NT2/D1 (cell line): ENCODE measurements at regions not wholly inside any gene's neighbourhood (a gene's known extent, or its start where the extent isn't known, plus 50 kb on each side); places are given as distances from the start of the nearest gene placed in this dataset.

Experiments used
- DNase-seq: peaks from one replicate; pipeline ENCODE4 v3.0.0-alpha.2; 2011; ENCODE audit warnings: low read depth, low spot score
- H3K27me3 ChIP-seq: 2 replicates; pipeline ENCODE4 v1.6.0; 2011; ENCODE audit warnings: mild to moderate bottlenecking; ENCODE audit not compliant: insufficient read length, insufficient read depth
- H3K36me3 ChIP-seq: 2 replicates; pipeline ENCODE4 v1.6.1; 2011; ENCODE audit warnings: mild to moderate bottlenecking, low read length, mixed read lengths; ENCODE audit not compliant: insufficient read depth, insufficient read length
- H3K4me1 ChIP-seq: 2 replicates; pipeline ENCODE4 v1.5.1; 2011; ENCODE audit not compliant: insufficient read depth, insufficient read length
- H3K4me3 ChIP-seq: 2 replicates; pipeline ENCODE4 v1.5.1; 2011; ENCODE audit warnings: low read depth; ENCODE audit not compliant: insufficient read length
- H3K9ac ChIP-seq: 2 replicates; pipeline ENCODE4 v1.6.0; 2011; ENCODE audit warnings: low read depth; ENCODE audit not compliant: insufficient read length
- H3K9me3 ChIP-seq: 2 replicates; pipeline ENCODE4 v1.5.1; 2011; ENCODE audit warnings: mild to moderate bottlenecking, low read length; ENCODE audit not compliant: insufficient read depth
- SUZ12 ChIP-seq: IDR thresholded peaks from 2 replicates; pipeline ENCODE4 v1.6.1; 2011; ENCODE audit not compliant: insufficient read length, insufficient read depth; ENCODE audit errors: extremely low read depth
- YY1 ChIP-seq: IDR thresholded peaks from 2 replicates; pipeline ENCODE4 v1.6.1; 2011; ENCODE audit not compliant: insufficient read length, insufficient read depth
- ZNF274 ChIP-seq: IDR thresholded peaks from 2 replicates; pipeline ENCODE4 v1.6.1; 2011; ENCODE audit warnings: mild to moderate bottlenecking, low read depth, low read length

- DNase-seq, result no peak
- TF ChIP-seq ZNF274, result no peak
- no peak for TF ChIP-seq YY1
- TF ChIP-seq SUZ12, result no peak
- Histone ChIP-seq H3K9ac (no peak overlapping the region), H3K4me3 (no peak overlapping the region), H3K9me3 (no peaks in the 10 kb centered on the region), H3K36me3 (no peaks in the 10 kb centered on the region), H3K27me3 (no peaks in the 10 kb centered on the region), H3K4me1 (no peaks in the 10 kb centered on the region)
Measured at GRCh38 chr2:107285621-107286299, 399.8 kb upstream of the ST6GAL2 start.

DNA sequence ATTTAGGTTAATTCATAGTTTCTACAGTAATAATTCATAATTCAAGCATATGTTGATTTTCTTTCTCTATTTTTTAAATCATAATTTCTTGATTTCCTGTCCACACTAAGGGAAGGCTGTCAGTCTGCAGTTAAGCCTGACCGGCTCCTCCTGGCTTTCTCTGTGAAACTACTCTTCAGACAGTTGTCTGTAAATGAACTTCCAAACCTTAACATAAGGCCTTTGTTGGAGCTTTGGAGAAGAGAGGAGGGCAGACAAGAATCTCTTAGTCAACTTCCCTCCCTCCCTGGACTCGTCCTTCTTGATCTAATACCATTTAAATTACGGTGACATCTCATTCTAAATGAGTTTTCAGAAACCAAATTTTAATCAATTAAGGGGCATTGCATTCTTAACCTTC lies 404.1 kb upstream of the ST6GAL2 start:
- no peaks in the 10 kb centered on the region for H3K36me3 ChIP-seq
- H3K9me3 ChIP-seq, result no peaks in the 10 kb centered on the region
- no peaks in the 10 kb centered on the region for H3K27me3 ChIP-seq
- H3K9ac ChIP-seq, result no peak overlapping the region
- TF ChIP-seq SUZ12 (no peak), ZNF274 (no peak), YY1 (no peak)
- no peak for DNase-seq
- H3K4me3 ChIP-seq, result no peak overlapping the region
- no peaks in the 10 kb centered on the region for H3K4me1 ChIP-seq

- TF ChIP-seq ZNF274, result no peak
- TF ChIP-seq SUZ12, result no peak
- no peak for TF ChIP-seq YY1
- Histone ChIP-seq H3K27me3 (no peaks in the 10 kb centered on the region), H3K4me3 (no peak overlapping the region), H3K9ac (no peak overlapping the region), H3K9me3 (peaks cover 5% of the 10 kb centered on the region; the same call in 1 of the 2 replicates), H3K4me1 (no peaks in the 10 kb centered on the region), H3K36me3 (no peaks in the 10 kb centered on the region)
- DNase-seq, result no peak
Measured at GRCh38 chr2:107303964-107304363, 418.0 kb upstream of the ST6GAL2 start.

DNA sequence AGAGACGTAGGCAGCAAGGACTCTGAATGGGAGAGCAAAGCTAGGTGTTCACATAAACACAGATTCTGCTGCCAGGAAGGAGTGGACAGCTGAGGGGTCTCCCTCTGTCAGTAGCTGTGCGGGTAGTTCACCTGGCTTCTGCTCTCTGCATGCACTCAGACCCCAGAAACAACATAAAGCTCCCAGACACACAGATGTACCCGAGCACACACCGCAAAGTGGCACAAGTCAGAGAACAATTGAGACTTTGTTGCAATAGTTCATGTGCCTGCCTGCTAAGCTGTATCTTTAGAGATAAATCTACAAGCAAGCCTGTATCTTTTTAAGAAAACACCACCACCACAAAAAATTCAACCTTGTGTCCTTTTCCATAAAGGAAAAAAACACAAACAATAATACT lies 420.0 kb upstream of the ST6GAL2 start:
- no peaks in the 10 kb centered on the region for H3K9me3 ChIP-seq
- TF ChIP-seq ZNF274, result no peak
- no peak for TF ChIP-seq SUZ12
- no peak for TF ChIP-seq YY1
- H3K4me1 ChIP-seq, result no peaks in the 10 kb centered on the region
- no peak overlapping the region for H3K9ac ChIP-seq
- no peak overlapping the region for H3K4me3 ChIP-seq
- DNase-seq, result no peak
- H3K27me3 ChIP-seq, result no peaks in the 10 kb centered on the region
- H3K36me3 ChIP-seq, result no peaks in the 10 kb centered on the region

GRCh38 chr2:107306881-107307280 lies 420.9 kb upstream of the ST6GAL2 start:
- Histone ChIP-seq H3K9ac (no peak overlapping the region), H3K36me3 (no peaks in the 10 kb centered on the region), H3K9me3 (no peaks in the 10 kb centered on the region), H3K4me3 (no peak overlapping the region), H3K4me1 (no peaks in the 10 kb centered on the region), H3K27me3 (no peaks in the 10 kb centered on the region)
- DNase-seq, result no peak
- TF ChIP-seq SUZ12, result no peak

- no peaks in the 10 kb centered on the region for H3K4me1 ChIP-seq
- H3K36me3 ChIP-seq, result no peaks in the 10 kb centered on the region
- TF ChIP-seq ZNF274, result no peak
- no peak for TF ChIP-seq SUZ12
- no peak for TF ChIP-seq YY1
- no peak overlapping the region for H3K4me3 ChIP-seq
- no peaks in the 10 kb centered on the region for H3K27me3 ChIP-seq
- no peak overlapping the region for H3K9ac ChIP-seq
- no peaks in the 10 kb centered on the region for H3K9me3 ChIP-seq
- no peak for DNase-seq
Measured at GRCh38 chr2:107308835-107309234, 422.9 kb upstream of the ST6GAL2 start.

GRCh38 chr2:107312240-107312639 lies 426.3 kb upstream of the ST6GAL2 start:
- H3K27me3 ChIP-seq, result no peaks in the 10 kb centered on the region
- no peaks in the 10 kb centered on the region for H3K4me1 ChIP-seq
- H3K4me3 ChIP-seq, result no peak overlapping the region
- no peaks in the 10 kb centered on the region for H3K9me3 ChIP-seq
- H3K36me3 ChIP-seq, result no peaks in the 10 kb centered on the region
- H3K9ac ChIP-seq, result no peak overlapping the region
- no peak for DNase-seq
- TF ChIP-seq SUZ12, result no peak
- no peak for TF ChIP-seq YY1
- TF ChIP-seq ZNF274, result no peak
